HCT116 (cell line): ENCODE measurements at regions not wholly inside any gene's neighbourhood (a gene's known extent, or its start where the extent isn't known, plus 50 kb on each side); places are given as distances from the start of the nearest gene placed in this dataset.

ENCODE experiments used
- ATAC-seq: fragments of 200-7000 bp; cut with Tn5 transposase; 2 replicates; pipeline ENCODE4 v1.9.1; 2020; ENCODE audit warnings: mild to moderate bottlenecking, moderate library complexity
- BruUV-seq: library from RNA; stranded (reverse); fragments of 400-500 nt; replicated peaks from 2 replicates; lab custom pipeline; 2021; lab: Mats Ljungman, UMichigan
- CTCF ChIA-PET: fragments of 300-600 bp; sonication (Branson Sonifier 250); formaldehyde crosslinking; loops from one replicate; lab custom pipeline; 2021; ENCODE audit warnings: antibody characterized with exemption; lab: Charles Lee
- POLR2A ChIA-PET: fragments of 300-600, 350-600 bp; sonication (Branson Sonifier 250); formaldehyde crosslinking; loops from one replicate; lab custom pipeline; 2021; ENCODE audit warnings: antibody characterized with exemption; lab: Charles Lee
- RAD21 ChIA-PET, 2 experiments: fragments of 300-600 bp; sonication (Branson Sonifier 250); formaldehyde crosslinking; loops; one replicate each; lab custom pipeline; 2023; ENCODE audit warnings: low total read pairs in 2 of 2; ENCODE audit not compliant: uncharacterized antibody in 2 of 2, unreplicated experiment in 2 of 2, low non-redundant PET in 1 of 2; lab: Charles Lee
- DNase-seq: peaks from one replicate; pipeline ENCODE4 v3.0.0-alpha.2; 2010; ENCODE audit warnings: low read depth, low spot score
- H2AFZ ChIP-seq: fragments of 200-600 bp; shearing (Covaris generic), sonication (generic); 2 replicates; pipeline ENCODE4 v1.6.1; 2017; ENCODE audit warnings: low read depth, mixed run types, mixed read lengths, antibody characterized with exemption, low read length; ENCODE audit not compliant: poor library complexity, severe bottlenecking
- H3K27ac ChIP-seq: 2 replicates; pipeline ENCODE4 v1.5.1; 2012; ENCODE audit warnings: low read depth, low read length
- H3K27me3 ChIP-seq: fragments of 200-600 bp; sonication (generic); 2 replicates; pipeline ENCODE4 v1.6.1; 2016; ENCODE audit warnings: mixed run types, low read length, mixed read lengths; ENCODE audit not compliant: insufficient read depth
- H3K36me3 ChIP-seq, 2 experiments: fragments of 200-500 bp in 1 of 2; fragments of 200-600 bp in 1 of 2; sonication (Bioruptor generic) in 1 of 2; sonication (generic) in 1 of 2; 2 replicates each; pipeline versions ENCODE4 v1.5.1 to v1.6.1; 2014 to 2016; ENCODE audit warnings: low read length in 2 of 2, inconsistent platforms in 1 of 2, mixed read lengths in 1 of 2, mixed run types in 1 of 2; ENCODE audit not compliant: insufficient read depth in 2 of 2, control insufficient read depth in 1 of 2
- H3K4me1 ChIP-seq, 2 experiments: fragments of 200-600 bp in 1 of 2; sonication (generic) in 1 of 2; 2 replicates each; pipeline versions ENCODE4 v1.5.1 to v1.6.1; 2012 to 2017; ENCODE audit warnings: low read length in 2 of 2, inconsistent platforms in 1 of 2, mild to moderate bottlenecking in 1 of 2, mixed read lengths in 1 of 2, mixed run types in 1 of 2, moderate library complexity in 1 of 2; ENCODE audit not compliant: insufficient read depth in 2 of 2, control insufficient read depth in 1 of 2
- H3K4me2 ChIP-seq: fragments of 200-600 bp; sonication (generic); 2 replicates; pipeline ENCODE4 v1.6.1; 2017; ENCODE audit warnings: mixed run types, low read length, mixed read lengths
- H3K4me3 ChIP-seq, 2 experiments: fragments of 200-600 bp in 1 of 2; sonication (generic) in 1 of 2; replicated peaks in 1 of 2; 2 replicates each; pipeline ENCODE4 v1.5.1; 2011 to 2016; ENCODE audit warnings: low read length in 2 of 2, control low read depth in 1 of 2, low read depth in 1 of 2, mild to moderate bottlenecking in 1 of 2, mixed read lengths in 1 of 2, mixed run types in 1 of 2
- H3K79me2 ChIP-seq: fragments of 200-600 bp; sonication (generic); 2 replicates; pipeline ENCODE4 v1.6.1; 2017; ENCODE audit warnings: mild to moderate bottlenecking, mixed run types, low read length, moderate library complexity, mixed read lengths; ENCODE audit not compliant: insufficient read depth
- H3K9ac ChIP-seq: fragments of 200-600 bp; sonication (generic); 2 replicates; pipeline ENCODE4 v1.6.1; 2016; ENCODE audit warnings: low read length, mixed read lengths
- H3K9me2 ChIP-seq: fragments of 200-600 bp; sonication (generic), shearing (Covaris generic); 2 replicates; pipeline ENCODE4 v1.6.1; 2017; ENCODE audit warnings: mixed run types, mild to moderate bottlenecking, moderate library complexity; ENCODE audit not compliant: insufficient read depth
- H3K9me3 ChIP-seq, 2 experiments: fragments of 200-500 bp in 1 of 2; fragments of 200-600 bp in 1 of 2; sonication (Bioruptor generic) in 1 of 2; sonication (generic) in 1 of 2; 2 replicates each; pipeline ENCODE4 v1.6.1; 2014 to 2017; ENCODE audit warnings: low read length in 2 of 2, mixed read lengths in 2 of 2, inconsistent platforms in 1 of 2, low read depth in 1 of 2, mild to moderate bottlenecking in 1 of 2, mixed run types in 1 of 2, moderate library complexity in 1 of 2; ENCODE audit not compliant: control insufficient read depth in 1 of 2, insufficient read depth in 1 of 2
- H4K20me1 ChIP-seq: fragments of 200-600 bp; sonication (generic), shearing (Covaris generic); 2 replicates; pipeline ENCODE4 v1.6.1; 2017; ENCODE audit warnings: mixed run types, mild to moderate bottlenecking, moderate library complexity; ENCODE audit not compliant: insufficient read depth
- ATF3 ChIP-seq: IDR thresholded peaks from 2 replicates; pipeline ENCODE4 v1.6.1; 2012
- CEBPB ChIP-seq: IDR thresholded peaks from 2 replicates; pipeline ENCODE4 v1.6.1; 2012; ENCODE audit warnings: low read depth
- CTCF ChIP-seq, 3 experiments: fragments of 200-600 bp in 1 of 3; sonication (generic) in 1 of 3; IDR thresholded peaks in 2 of 3; conservative IDR thresholded peaks in 1 of 3; 2 replicates each; pipeline ENCODE4 v1.5.1; 2012 to 2017; ENCODE audit warnings: low read depth in 2 of 3, low read length in 2 of 3, antibody characterized with exemption in 1 of 3, borderline replicate concordance in 1 of 3, control low read depth in 1 of 3, mild to moderate bottlenecking in 1 of 3, mixed read lengths in 1 of 3, mixed run types in 1 of 3, moderate library complexity in 1 of 3; ENCODE audit not compliant: insufficient read depth in 1 of 3
- EZH2 ChIP-seq: fragments of 200-600 bp; sonication (generic); IDR thresholded peaks from 2 replicates; pipeline ENCODE4 v1.6.1; 2017; ENCODE audit warnings: antibody characterized with exemption, mixed run types
- JUND ChIP-seq: IDR thresholded peaks from 2 replicates; pipeline ENCODE4 v1.6.1; 2012
- RAD21 ChIP-seq: IDR thresholded peaks from 2 replicates; pipeline ENCODE4 v1.6.1; 2012; ENCODE audit warnings: low read depth, mild to moderate bottlenecking
- TCF7L2 ChIP-seq: IDR thresholded peaks from 2 replicates; pipeline ENCODE4 v1.7.0; 2011; ENCODE audit warnings: borderline replicate concordance, inconsistent platforms; ENCODE audit not compliant: insufficient read depth, insufficient read length; ENCODE audit errors: extremely low read depth
- ZBTB33 ChIP-seq: IDR thresholded peaks from 2 replicates; pipeline ENCODE4 v1.6.1; 2011; ENCODE audit warnings: mild to moderate bottlenecking, low read length, moderate library complexity; ENCODE audit not compliant: insufficient replicate concordance; ENCODE audit errors: extremely low read depth
- ZFX ChIP-seq: fragments of 450-650 bp; IDR thresholded peaks from 2 replicates; pipeline ENCODE4 v1.6.1; 2017
- ZNF274 ChIP-seq: fragments of 200-500 bp; sonication (Bioruptor generic); IDR thresholded peaks from 2 replicates; pipeline ENCODE4 v1.6.1; 2014; ENCODE audit warnings: mild to moderate bottlenecking, low read depth, low read length, inconsistent platforms
- intact Hi-C: fragments of 100-400 bp; cut with micrococcal nuclease; formaldehyde crosslinking; loops from 2 replicates; pipeline ENCODE4 v1.10.0; 2022

- TF ChIP-seq CTCF (IDR thresholded peaks at IDR 0.05 in 2 of 3, conservative IDR thresholded peaks at IDR 0.05 in 1 of 3; ENCODE audit: borderline replicate concordance in 1 of 3, insufficient read depth in 1 of 3, low read depth in 2 of 3, low read length in 2 of 3) (no peak), RAD21 (no peak)
These were observed 172.5 kb upstream of the SVIL start (continued) for GRCh38 chr10:29807163-29807806.

- intact Hi-C loops, result no loop called here
- H3K79me2 ChIP-seq, result no peaks in the 10 kb centered on the region
- DNase-seq, result no peak
- no peaks in the 10 kb centered on the region for H4K20me1 ChIP-seq
- BruUV-seq, result no TSS peak
- H3K36me3 ChIP-seq, result no peaks in the 10 kb centered on the region
- POLR2A ChIA-PET, result no interaction called here
- no peaks in the 10 kb centered on the region for H3K27me3 ChIP-seq
- ATAC-seq, result no peak
- TF ChIP-seq ZFX, result no peak
- TF ChIP-seq ATF3, result no peak
- TF ChIP-seq ZNF274, result no peak
- TF ChIP-seq ZBTB33, result no peak
- no peak for TF ChIP-seq TCF7L2
- no peak for TF ChIP-seq CEBPB
- TF ChIP-seq EZH2, result no peak
- TF ChIP-seq JUND, result no peak
- no peak overlapping the region for H3K4me3 ChIP-seq
- H3K4me2 ChIP-seq, result no peak overlapping the region
- peaks cover 15 to 39% of the 10 kb centered on the region in 2 experiments for H3K4me1 ChIP-seq
- H3K27ac ChIP-seq, result no peak overlapping the region
- no peaks in the 10 kb centered on the region for H3K9me3 ChIP-seq
- H2AFZ ChIP-seq, result no peak overlapping the region
- CTCF ChIA-PET, result no interaction called here
- H3K9ac ChIP-seq, result no peak overlapping the region
- RAD21 ChIA-PET, result no interaction called here
- H3K9me2 ChIP-seq, result no peaks in the 10 kb centered on the region
These were observed 171.6 kb upstream of the SVIL start for GRCh38 chr10:29806350-29806788.
